IMR-90 (cell line): ENCODE measurements at regions not wholly inside any gene's neighbourhood (a gene's known extent, or its start where the extent isn't known, plus 50 kb on each side); places are given as distances from the start of the nearest gene placed in this dataset.

ENCODE experiments used
- ATAC-seq: fragments of 200-7000 bp; cut with Tn5 transposase; 2 replicates; pipeline ENCODE4 v1.9.1; 2020; ENCODE audit warnings: low read depth, mild to moderate bottlenecking, moderate library complexity
- BruUV-seq: library from RNA; stranded (reverse); fragments of 400-500 nt; replicated peaks from 2 replicates; lab custom pipeline; 2021; lab: Mats Ljungman, UMichigan
- CTCF ChIA-PET: fragments of 300-600 bp; formaldehyde crosslinking; extraction: SDS; loops from one replicate; lab custom pipeline; 2021; ENCODE audit warnings: antibody characterized with exemption; lab: Yijun Ruan, JAX
- POLR2A ChIA-PET: fragments of 300-600 bp; sonication (Branson Sonifier 250); formaldehyde crosslinking; loops from one replicate; lab custom pipeline; 2022; ENCODE audit warnings: antibody characterized with exemption; ENCODE audit not compliant: unreplicated experiment; lab: Charles Lee
- DNase-seq: peaks from one replicate; pipeline ENCODE4 v3.0.0; 2013
- H2AFZ ChIP-seq: replicated peaks from 2 replicates; pipeline ENCODE3; 2013; ENCODE audit warnings: low read length, mild to moderate bottlenecking; ENCODE audit not compliant: poor library complexity
- H2AK5ac ChIP-seq: 2 replicates; pipeline ENCODE4 v1.6.1; 2013; ENCODE audit warnings: low read depth, low read length, inconsistent platforms
- H2AK9ac ChIP-seq: replicated peaks from 2 replicates; pipeline ENCODE3; 2013; ENCODE audit warnings: mild to moderate bottlenecking, low read depth, low read length, moderate library complexity; ENCODE audit not compliant: poor library complexity
- H2BK120ac ChIP-seq: 2 replicates; pipeline ENCODE4 v1.6.1; 2013; ENCODE audit warnings: low read depth, low read length, inconsistent platforms
- H2BK15ac ChIP-seq: 3 replicates; pipeline ENCODE4 v1.6.1; 2013; ENCODE audit warnings: low read depth, low read length, inconsistent platforms
- H2BK20ac ChIP-seq: 2 replicates; pipeline ENCODE4 v1.6.1; 2013; ENCODE audit warnings: low read depth, mild to moderate bottlenecking, inconsistent platforms, low read length, moderate library complexity
- H2BK5ac ChIP-seq: 2 replicates; pipeline ENCODE4 v1.6.1; 2013; ENCODE audit warnings: mild to moderate bottlenecking, low read depth, low read length, inconsistent platforms; ENCODE audit not compliant: poor library complexity, severe bottlenecking
- H3K14ac ChIP-seq: replicated peaks from 2 replicates; pipeline ENCODE4 v1.6.1; 2013; ENCODE audit warnings: low read depth, low read length, inconsistent platforms
- H3K18ac ChIP-seq: 2 replicates; pipeline ENCODE4 v1.6.1; 2013; ENCODE audit warnings: low read depth, low read length, control low read depth
- H3K23ac ChIP-seq: 2 replicates; pipeline ENCODE4 v1.6.1; 2013; ENCODE audit warnings: low read depth, low read length, inconsistent platforms
- H3K27ac ChIP-seq: 2 replicates; pipeline ENCODE4 v1.5.1; 2013; ENCODE audit warnings: mild to moderate bottlenecking, control low read depth, low read length; ENCODE audit not compliant: insufficient read depth
- H3K27me3 ChIP-seq: 2 replicates; pipeline ENCODE4 v1.6.1; 2013; ENCODE audit warnings: low read length; ENCODE audit not compliant: control insufficient read depth, insufficient read depth
- H3K36me3 ChIP-seq: 2 replicates; pipeline ENCODE4 v1.6.1; 2013; ENCODE audit warnings: low read length, mixed read lengths; ENCODE audit not compliant: control insufficient read depth, insufficient read depth
- H3K4ac ChIP-seq: 2 replicates; pipeline ENCODE4 v1.6.1; 2013; ENCODE audit warnings: low read depth, low read length, inconsistent platforms
- H3K4me1 ChIP-seq: 2 replicates; pipeline ENCODE4 v1.6.1; 2013; ENCODE audit warnings: low read length, mixed read lengths; ENCODE audit not compliant: control insufficient read depth, insufficient read depth
- H3K4me2 ChIP-seq: 2 replicates; pipeline ENCODE4 v1.6.1; 2013; ENCODE audit warnings: low read depth, mild to moderate bottlenecking, control low read depth, low read length, moderate library complexity
- H3K4me3 ChIP-seq: 2 replicates; pipeline ENCODE4 v1.5.1; 2013; ENCODE audit warnings: low read depth, mild to moderate bottlenecking, control low read depth, low read length, moderate library complexity; ENCODE audit not compliant: insufficient read depth
- H3K56ac ChIP-seq: 2 replicates; pipeline ENCODE4 v1.6.1; 2013; ENCODE audit warnings: low read length, inconsistent platforms; ENCODE audit not compliant: insufficient read depth; ENCODE audit errors: extremely low read depth
- H3K79me1 ChIP-seq, 2 experiments: 2 replicates each; pipeline ENCODE4 v1.6.1; 2013; ENCODE audit warnings: low read length in 2 of 2, inconsistent platforms in 1 of 2, low read depth in 1 of 2
- H3K9ac ChIP-seq: 2 replicates; pipeline ENCODE4 v1.6.1; 2013; ENCODE audit warnings: low read depth, low read length, control low read depth
- H3K9me1 ChIP-seq: 2 replicates; pipeline ENCODE4 v1.6.1; 2013; ENCODE audit warnings: low read length, inconsistent platforms; ENCODE audit not compliant: insufficient read depth
- H3K9me3 ChIP-seq: 2 replicates; pipeline ENCODE4 v1.6.1; 2013; ENCODE audit warnings: low read length; ENCODE audit not compliant: control insufficient read depth, insufficient read depth
- H4K20me1 ChIP-seq: 2 replicates; pipeline ENCODE4 v1.6.1; 2013; ENCODE audit warnings: low read length, inconsistent platforms; ENCODE audit not compliant: insufficient read depth
- H4K5ac ChIP-seq: 2 replicates; pipeline ENCODE4 v1.6.1; 2013; ENCODE audit warnings: mild to moderate bottlenecking, low read depth, low read length, control low read depth
- H4K8ac ChIP-seq, 2 experiments: 2 replicates each; pipeline ENCODE4 v1.6.1; 2013; ENCODE audit warnings: low read depth in 2 of 2, low read length in 2 of 2, control low read depth in 1 of 2, inconsistent platforms in 1 of 2
- H4K91ac ChIP-seq: 2 replicates; pipeline ENCODE4 v1.6.1; 2013; ENCODE audit warnings: low read depth, low read length, inconsistent platforms; ENCODE audit not compliant: insufficient read depth
- BHLHE40 ChIP-seq: fragments of 150-350 bp; IDR thresholded peaks from 2 replicates; pipeline ENCODE4 v1.6.1; 2016; ENCODE audit warnings: mild to moderate bottlenecking, low read depth, low read length
- CHD1 ChIP-seq: IDR thresholded peaks from 2 replicates; pipeline ENCODE4 v1.6.1; 2012; ENCODE audit warnings: low read depth, low read length, improper control_type of control experiment
- ELK1 ChIP-seq: fragments of 150-350 bp; IDR thresholded peaks from 2 replicates; pipeline ENCODE4 v1.6.1; 2016; ENCODE audit warnings: low read depth, mild to moderate bottlenecking, low read length, moderate library complexity, borderline replicate concordance
- FOS ChIP-seq: fragments of 150-350 bp; IDR thresholded peaks from 2 replicates; pipeline ENCODE4 v1.6.1; 2016; ENCODE audit warnings: low read depth, low read length
- MAFK ChIP-seq: IDR thresholded peaks from 2 replicates; pipeline ENCODE4 v1.6.1; 2012; ENCODE audit warnings: low read depth, low read length, improper control_type of control experiment
- MXI1 ChIP-seq: IDR thresholded peaks from 2 replicates; pipeline ENCODE4 v1.6.1; 2012; ENCODE audit warnings: low read depth, mild to moderate bottlenecking, low read length, moderate library complexity, borderline replicate concordance
- POLR2A ChIP-seq: IDR thresholded peaks from 2 replicates; pipeline ENCODE4 v1.6.1; 2012; ENCODE audit warnings: mild to moderate bottlenecking, low read depth, low read length
- RCOR1 ChIP-seq: IDR thresholded peaks from 2 replicates; pipeline ENCODE4 v1.6.1; 2012; ENCODE audit warnings: mild to moderate bottlenecking, low read length, improper control_type of control experiment; ENCODE audit not compliant: insufficient replicate concordance
- WGBS, 2 experiments: methylation state at CpG; one replicate each; pipeline versions ENCODE4 v1.1.5 to v1.1.7; 2013; ENCODE audit warnings: missing lambda C conversion rate in 2 of 2; ENCODE audit not compliant: insufficient read length in 1 of 2; ENCODE audit errors: extremely low coverage in 2 of 2; 5-methylcytosine and 5-hydroxymethylcytosine counted together
- dilution Hi-C: fragments of 300-500 bp; cut with HindIII; formaldehyde crosslinking; loops from one replicate; pipeline ENCODE4 v1.14.3; 2018; ENCODE audit warnings: low sequenced_read_pairs; ENCODE audit not compliant: unreplicated experiment
- in situ Hi-C: fragments of 300-500 bp; cut with MboI; formaldehyde crosslinking; loops from 3 replicates; pipeline ENCODE4 v1.14.3; 2019; ENCODE audit warnings: low sequenced_read_pairs, inconsistent platforms, mixed read lengths
- intact Hi-C: fragments of 100-400 bp; cut with micrococcal nuclease; formaldehyde crosslinking; loops from 2 replicates; pipeline ENCODE4 v1.10.0; 2022

DNA sequence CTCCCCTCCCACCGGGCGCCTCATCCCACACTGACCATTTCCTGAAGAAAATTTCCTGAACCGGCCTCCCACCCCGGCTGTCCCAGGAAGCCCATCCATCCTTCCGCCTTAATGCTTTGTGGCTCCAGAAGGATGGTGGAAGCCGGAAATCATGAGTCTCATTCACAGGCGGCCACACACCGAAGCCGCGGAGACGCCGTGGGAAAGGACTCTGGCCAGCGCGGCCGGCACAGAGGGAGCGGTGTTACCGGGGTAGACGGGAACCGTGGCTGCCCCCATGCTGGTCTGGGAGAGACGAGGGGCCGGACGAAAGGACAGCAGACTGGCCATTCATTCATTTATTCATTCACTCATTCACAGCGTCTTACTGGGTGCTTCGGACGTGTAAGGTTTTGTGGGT is 326.8 kb downstream of the SEC14L1 start:
- Histone ChIP-seq H3K4me3 (no peak overlapping the region), H2BK5ac (no peak overlapping the region), H3K18ac (no peak overlapping the region), H3K4me1 (peaks cover 45% of the 10 kb centered on the region), H2AK9ac (no peak overlapping the region), H3K36me3 (peaks cover 15% of the 10 kb centered on the region; the same call in 1 of the 2 replicates), H2BK120ac (no peak overlapping the region), H3K79me1 (peaks cover 40 to 94% of the 10 kb centered on the region in 2 experiments), H3K4me2 (no peak overlapping the region), H4K5ac (no peak overlapping the region), H4K20me1 (peaks cover 96% of the 10 kb centered on the region), H3K27ac (no peak overlapping the region), H2BK20ac (no peak overlapping the region), H2AFZ (no peak overlapping the region), H4K8ac (no peak overlapping the region), H3K14ac (no peak overlapping the region), H2BK15ac (no peak overlapping the region), H3K23ac (no peak overlapping the region), H2AK5ac (no peak overlapping the region), H4K91ac (no peak overlapping the region), H3K56ac (no peak overlapping the region), H3K9me1 (peaks cover 51% of the 10 kb centered on the region), H3K9me3 (no peaks in the 10 kb centered on the region), H3K4ac (no peak overlapping the region), H3K27me3 (no peaks in the 10 kb centered on the region), H3K9ac (no peak overlapping the region)
- TF ChIP-seq ELK1 (no peak), POLR2A (no peak), FOS (no peak), MAFK (no peak), CHD1 (no peak), MXI1 (no peak), RCOR1 (no peak), BHLHE40 (no peak)
- DNase-seq, result no peak
- intact Hi-C loops, result no loop called here
- WGBS, 2 experiments, result 54% methylated on average over 4 of the region's 25 CpGs; no CpG with 5 or more reads in 1 of the 2 experiments
- no peak for ATAC-seq
- no TSS peak for BruUV-seq
- dilution Hi-C loops, result no loop called here
- CTCF ChIA-PET, result interaction anchor here (0.6 kb wide), 1 partner anchor 377 kb away, joined by 3 read pairs; no protein-coding TSS in a partner anchor
- in situ Hi-C loops, result no loop called here
- POLR2A ChIA-PET, result no interaction called here
